Astrocyte of the cerebellum (primary cell): ENCODE measurements at regions not wholly inside any gene's neighbourhood (a gene's known extent, or its start where the extent isn't known, plus 50 kb on each side); places are given as distances from the start of the nearest gene placed in this dataset.

Experiments
- DNase-seq: peaks from one replicate; pipeline ENCODE4 v3.0.0-alpha.2; 2011; ENCODE audit warnings: low read depth
- H3K4me3 ChIP-seq: 2 replicates; pipeline ENCODE4 v1.5.1; 2011; ENCODE audit warnings: mild to moderate bottlenecking, low read depth, low read length, moderate library complexity
- in situ Hi-C: cut with HindIII; loops from 2 replicates; pipeline ENCODE4 v1.10.0; 2017; ENCODE audit warnings: low sequenced_read_pairs
- TF ChIP-seq, protein P1 (sequence below): IDR thresholded peaks from 2 replicates; pipeline ENCODE4 v1.5.1; 2012; ENCODE audit warnings: low read length, low read depth, moderate library complexity, mild to moderate bottlenecking; ENCODE audit errors: missing control alignments

- DNase-seq, result no peak
- TF ChIP-seq, protein P1, sequence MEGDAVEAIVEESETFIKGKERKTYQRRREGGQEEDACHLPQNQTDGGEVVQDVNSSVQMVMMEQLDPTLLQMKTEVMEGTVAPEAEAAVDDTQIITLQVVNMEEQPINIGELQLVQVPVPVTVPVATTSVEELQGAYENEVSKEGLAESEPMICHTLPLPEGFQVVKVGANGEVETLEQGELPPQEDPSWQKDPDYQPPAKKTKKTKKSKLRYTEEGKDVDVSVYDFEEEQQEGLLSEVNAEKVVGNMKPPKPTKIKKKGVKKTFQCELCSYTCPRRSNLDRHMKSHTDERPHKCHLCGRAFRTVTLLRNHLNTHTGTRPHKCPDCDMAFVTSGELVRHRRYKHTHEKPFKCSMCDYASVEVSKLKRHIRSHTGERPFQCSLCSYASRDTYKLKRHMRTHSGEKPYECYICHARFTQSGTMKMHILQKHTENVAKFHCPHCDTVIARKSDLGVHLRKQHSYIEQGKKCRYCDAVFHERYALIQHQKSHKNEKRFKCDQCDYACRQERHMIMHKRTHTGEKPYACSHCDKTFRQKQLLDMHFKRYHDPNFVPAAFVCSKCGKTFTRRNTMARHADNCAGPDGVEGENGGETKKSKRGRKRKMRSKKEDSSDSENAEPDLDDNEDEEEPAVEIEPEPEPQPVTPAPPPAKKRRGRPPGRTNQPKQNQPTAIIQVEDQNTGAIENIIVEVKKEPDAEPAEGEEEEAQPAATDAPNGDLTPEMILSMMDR, result no peak
- no peak overlapping the region for H3K4me3 ChIP-seq
- in situ Hi-C loops, result no loop called here
Observed at GRCh38 chr21:15363921-15364320, 299.1 kb upstream of the NRIP1 start.

DNA sequence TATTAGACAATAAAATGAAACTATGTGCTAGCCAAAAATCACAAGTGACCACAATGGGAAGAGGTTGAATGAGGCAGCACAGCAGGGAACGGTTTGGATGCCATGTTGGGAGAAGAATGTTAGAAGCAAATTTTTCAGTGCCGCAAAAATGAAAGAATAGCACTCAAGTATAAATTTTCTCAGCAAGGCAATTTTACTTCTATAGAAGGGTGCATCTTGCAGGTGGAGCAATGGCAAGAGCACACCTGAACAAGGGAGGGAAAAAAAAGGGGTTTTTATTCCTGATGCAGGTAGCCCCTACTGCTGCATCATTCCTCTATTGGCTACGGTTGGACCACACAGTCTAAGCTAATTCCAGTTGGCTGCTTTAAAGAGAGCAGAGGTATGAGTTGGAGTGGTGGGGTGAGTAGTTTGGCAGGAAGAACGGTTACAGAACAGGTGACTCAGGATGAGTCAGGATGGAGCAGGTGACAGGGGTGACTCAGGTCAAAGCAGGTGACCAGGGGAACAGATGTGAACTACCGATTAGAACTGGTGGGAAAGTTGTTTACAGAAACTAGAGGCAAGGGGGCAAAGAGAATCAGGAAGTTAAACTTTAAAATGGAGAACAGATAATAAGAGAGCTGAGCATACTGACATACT lies 301.1 kb upstream of the NRIP1 start:
- no peak overlapping the region for H3K4me3 ChIP-seq
- DNase-seq, result no peak
- in situ Hi-C loops, result no loop called here
- TF ChIP-seq, protein P1, result no peak

- in situ Hi-C loops, result no loop called here
- no peak overlapping the region for H3K4me3 ChIP-seq
- no peak for DNase-seq
- TF ChIP-seq, protein P1, result no peak
Observed at GRCh38 chr21:15366555-15366954, 301.8 kb upstream of the NRIP1 start.

GRCh38 chr21:15367061-15367626 lies 302.3 kb upstream of the NRIP1 start:
- in situ Hi-C loops, result no loop called here
- TF ChIP-seq, protein P1, result no peak
- DNase-seq, result no peak
- H3K4me3 ChIP-seq, result no peak overlapping the region

- H3K4me3 ChIP-seq, result no peak overlapping the region
- in situ Hi-C loops, result no loop called here
- no peak for DNase-seq
- TF ChIP-seq, protein P1, result no peak
Observed at GRCh38 chr21:15370462-15370975, 305.7 kb upstream of the NRIP1 start.

DNA sequence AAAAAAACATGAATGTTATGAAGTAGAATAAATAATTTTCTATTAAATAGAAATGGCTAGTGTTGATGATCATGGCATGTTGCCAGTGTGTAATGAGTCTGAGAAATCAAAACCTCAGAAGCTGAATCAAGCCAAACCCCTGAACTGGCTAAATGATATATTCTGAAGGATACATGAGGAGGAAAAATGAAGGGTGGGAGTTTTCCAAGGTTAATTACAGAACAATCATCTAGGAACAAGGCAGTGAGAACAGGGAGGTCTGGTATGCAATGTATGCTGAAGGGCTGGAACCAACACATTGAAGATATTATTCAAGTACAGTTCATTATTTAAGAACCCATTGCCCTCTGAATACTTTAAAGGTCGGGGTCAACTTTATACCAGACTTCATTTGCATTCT lies 309.1 kb upstream of the NRIP1 start:
- no peak for DNase-seq
- in situ Hi-C loops, result no loop called here
- TF ChIP-seq, protein P1, result no peak
- no peak overlapping the region for H3K4me3 ChIP-seq
